ENCODE measurements at regions not wholly inside any gene's neighbourhood (a gene's known extent, or its start where the extent isn't known, plus 50 kb on each side); places are given as distances from the start of the nearest gene placed in this dataset.
"Not testable (repeated sequence)": the region's sequence is repeated elsewhere in the genome, so short reads cannot be mapped to it uniquely, and the experiment has no call there.

DNA sequence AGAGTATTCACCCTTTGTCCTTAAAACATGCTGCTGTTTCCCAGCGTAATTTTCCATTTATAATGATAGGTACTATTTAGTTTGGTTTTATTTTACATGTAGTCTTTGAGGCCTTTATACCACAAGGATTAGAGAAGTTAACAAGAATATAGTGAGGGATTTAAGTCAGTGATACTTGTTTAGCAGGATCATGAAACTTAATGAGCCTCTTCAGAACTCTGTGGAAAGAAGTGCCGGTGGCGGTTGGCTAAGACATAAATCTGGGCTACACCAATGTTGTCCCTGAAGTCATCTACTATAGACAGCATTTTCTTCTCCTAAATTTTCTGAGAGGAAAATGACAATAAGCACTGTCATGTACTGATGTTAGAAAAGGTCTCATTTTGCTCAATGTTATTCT, 1226.0 kb upstream of the SEL1L start:
- DNase-seq, result no peak

DNA sequence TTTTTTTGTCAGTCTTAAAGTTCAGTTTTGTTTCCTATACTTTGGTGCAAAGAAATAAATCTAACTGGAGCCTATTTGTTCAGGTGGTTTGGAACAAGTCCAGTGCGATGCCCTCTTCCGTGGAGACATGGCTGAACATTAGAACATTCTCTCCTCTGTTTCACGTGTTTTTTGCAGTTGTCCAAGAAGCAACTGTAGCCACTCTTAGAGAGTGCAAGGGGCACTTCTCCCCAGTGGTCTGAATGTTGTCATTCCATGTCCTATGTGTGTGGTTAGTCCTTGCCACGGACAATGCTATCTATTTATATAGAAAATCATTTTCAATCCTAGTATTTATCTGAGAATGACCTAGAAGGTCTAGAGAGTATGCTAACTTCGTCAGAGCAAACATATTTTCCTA, 1232.5 kb upstream of the SEL1L start:
- DNase-seq, result no peak

DNA sequence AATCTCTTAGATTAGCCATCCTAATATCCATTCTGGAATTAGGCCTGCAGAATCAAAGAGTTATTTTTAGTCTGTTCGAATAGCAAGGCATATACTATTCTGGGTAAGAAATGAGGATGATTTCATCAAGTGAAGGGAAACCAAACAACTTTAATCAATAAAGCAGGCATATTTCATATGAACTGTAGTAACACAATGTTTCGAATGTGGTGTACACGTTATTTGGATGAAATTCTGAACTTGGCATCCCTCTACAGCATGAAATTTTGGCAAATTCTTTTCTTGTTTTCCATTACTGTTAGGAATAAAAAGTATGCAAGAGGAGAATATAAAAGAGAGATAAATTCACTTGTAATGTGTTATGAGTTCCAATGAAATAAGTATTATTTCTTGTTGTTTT, 1233.3 kb upstream of the SEL1L start:
- DNase-seq, result no peak

DNA sequence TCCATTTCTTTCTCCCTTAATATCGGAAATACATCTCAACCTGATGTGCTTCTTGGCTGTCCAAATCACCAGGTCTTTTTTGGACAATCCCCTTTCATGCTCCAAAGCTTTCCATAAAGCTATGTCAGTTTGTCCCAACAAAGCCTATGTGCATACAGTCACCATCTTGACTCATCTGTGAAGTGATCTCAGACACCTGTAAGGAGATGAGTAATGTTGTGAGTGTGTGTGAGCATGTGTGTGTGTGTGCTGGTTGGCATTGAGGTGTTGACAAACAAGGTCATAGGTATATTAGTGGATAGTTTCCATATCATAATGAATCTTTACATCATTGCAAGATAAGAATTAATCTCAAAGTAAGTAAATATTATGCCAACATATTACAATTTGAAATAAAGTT, 1243.3 kb upstream of the SEL1L start:
- DNase-seq, result no peak

DNA sequence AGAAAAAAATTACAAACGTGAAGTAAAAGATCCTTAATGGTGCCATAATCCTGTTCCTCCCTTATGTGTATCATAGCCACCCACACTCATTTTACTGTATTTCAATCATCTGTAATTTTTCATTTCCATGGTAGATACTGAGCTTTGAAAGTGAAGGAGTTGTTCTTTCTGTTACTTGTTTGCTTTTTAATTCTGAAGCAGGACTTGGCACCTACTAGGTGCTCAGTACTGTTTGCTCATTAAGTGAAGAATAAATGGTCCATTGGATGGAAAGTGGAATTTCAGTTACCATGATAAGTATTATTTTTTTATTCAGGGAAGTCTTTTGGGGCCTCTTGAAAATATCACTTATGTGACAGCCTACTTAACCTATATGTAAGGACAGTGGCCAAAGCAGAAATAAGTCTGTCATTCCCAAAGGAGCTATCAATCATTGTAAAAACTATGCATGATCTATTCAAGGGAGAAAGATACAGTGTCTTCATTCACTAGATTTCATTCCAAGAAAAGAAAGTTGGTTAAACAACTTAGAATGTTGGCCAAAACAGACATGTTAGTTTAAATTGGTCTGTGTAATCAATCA, 1244.4 kb upstream of the SEL1L start:
- DNase-seq, result no peak

DNA sequence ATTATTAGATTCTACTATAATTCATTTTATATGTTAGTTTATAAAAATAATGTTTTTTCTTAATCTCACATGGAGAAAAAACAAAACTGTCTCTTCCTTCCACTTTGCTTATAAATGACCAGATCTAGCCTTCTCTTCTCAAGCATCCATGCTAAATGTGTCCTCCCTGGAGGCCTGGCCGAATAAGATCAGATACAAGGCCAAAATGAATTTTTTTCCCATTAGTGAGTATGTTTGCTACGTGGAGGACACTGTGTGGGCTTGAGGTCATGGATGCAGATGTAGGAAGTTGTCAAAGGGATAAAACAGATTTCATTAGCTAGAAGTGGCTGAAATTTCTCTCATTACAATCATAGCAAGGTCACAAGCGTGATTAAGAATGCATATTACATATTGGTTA, 1244.9 kb upstream of the SEL1L start:
- DNase-seq, result no peak

DNA sequence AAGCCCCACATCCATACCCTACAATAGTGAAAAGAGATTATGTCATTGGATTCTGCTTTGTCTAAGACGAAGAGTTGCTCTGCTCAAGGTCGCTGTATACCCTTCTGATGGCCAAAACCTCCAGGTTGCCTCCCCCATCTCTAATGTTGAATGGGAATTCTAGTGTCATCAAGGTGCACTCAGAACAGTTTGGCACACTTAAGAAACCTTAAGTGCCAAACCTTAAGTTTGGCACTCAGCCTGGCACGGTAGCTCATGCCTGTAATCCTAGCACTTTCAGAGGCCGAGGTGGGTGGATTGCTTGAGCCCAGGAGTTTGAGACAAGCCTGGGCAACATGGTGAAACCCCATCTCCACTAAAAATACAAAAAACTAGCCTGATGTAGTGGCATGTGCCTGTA, 1245.6 kb upstream of the SEL1L start:
- no peak for DNase-seq

DNA sequence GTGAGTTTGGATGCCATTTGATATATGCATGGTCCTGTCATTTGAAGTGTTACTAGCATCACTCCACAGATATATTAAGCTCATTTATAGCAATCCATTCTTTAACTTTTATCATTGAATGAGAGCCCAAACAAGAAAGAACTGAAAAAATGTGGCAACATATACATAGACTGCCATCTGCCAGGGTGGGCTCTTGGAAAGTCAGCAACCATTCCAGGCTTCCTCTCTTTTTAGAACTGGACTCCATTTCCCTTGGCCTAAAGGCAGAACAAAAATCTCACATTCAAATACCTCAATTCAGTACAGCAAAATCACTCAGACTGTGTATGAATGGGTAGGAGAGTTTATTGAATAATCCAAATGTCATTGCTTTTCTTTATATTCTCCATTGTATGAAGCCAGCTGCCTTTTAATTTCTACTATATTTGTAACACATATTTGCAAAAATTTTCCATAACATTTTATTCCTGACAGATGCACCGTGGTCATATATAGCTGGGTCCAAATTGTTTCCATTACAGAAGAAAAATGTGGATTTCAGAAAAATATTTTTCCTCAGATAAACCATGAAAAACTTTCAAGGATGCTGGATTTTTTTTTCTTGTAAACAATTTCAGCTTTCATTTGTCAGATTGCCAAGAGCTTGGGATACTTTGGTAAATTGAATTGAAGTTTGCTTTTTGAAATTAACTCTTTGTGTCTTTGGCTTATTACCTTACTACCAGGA, 1252.3 kb upstream of the SEL1L start:
- DNase-seq, result no peak

DNA sequence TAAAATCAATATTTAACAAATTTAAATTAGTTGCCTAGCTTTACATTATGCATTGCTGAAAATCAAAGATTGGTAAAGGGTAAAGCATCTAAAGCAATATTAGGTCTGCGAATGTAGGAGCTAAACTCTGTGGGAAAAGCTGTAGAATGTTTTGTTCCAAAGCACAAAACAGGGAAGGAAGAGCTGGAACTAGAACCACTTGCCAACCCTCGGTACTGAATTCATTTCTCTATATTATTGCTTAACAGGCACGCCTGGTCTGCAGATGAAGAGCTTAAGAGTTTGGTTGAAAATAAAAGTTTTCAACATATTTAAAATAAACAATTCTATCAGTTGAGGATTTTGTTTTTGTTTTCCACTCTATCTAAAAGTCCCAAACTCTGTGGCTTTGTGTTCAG, 1252.8 kb upstream of the SEL1L start:
- DNase-seq, result no peak

DNA sequence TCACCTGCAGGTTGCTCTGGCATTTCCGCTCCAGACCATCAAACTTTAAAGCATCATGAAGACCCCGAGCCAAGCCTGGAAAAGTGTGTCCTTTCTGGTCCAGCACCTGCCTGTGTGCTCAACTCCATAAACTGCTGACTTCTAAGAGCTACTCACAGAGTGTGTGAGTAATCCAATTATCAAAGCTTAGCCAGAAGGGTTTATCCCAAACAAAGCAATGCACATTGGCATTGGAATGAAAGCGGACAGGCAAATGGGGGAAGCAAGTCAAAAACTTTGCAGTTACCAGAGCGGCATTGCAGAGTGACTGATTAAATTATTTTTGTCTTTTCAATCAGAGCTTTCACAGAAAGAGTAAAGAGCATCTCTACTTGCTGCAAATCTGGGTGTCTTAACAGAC, 1262.4 kb upstream of the SEL1L start:
- DNase-seq, result no peak

DNA sequence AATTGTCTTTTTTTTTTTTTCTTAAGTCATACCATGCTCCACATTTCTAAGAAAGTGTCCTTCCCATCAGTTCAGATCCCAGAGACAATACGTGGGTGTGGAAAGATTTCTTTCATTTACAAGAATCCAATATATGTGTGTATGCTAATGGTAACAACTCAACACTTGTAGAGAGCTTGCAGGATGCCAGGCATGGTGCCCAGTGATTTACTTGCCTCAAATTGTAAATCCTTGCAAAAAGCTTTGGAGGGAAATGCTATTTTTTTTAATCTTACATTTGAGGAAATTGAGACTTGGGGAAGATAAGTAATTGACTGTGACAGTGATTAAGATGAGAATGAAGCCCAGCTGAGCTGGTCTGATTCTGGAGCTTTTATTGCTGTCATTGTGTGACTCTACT, 1264.6 kb upstream of the SEL1L start:
- DNase-seq, result no peak

DNA sequence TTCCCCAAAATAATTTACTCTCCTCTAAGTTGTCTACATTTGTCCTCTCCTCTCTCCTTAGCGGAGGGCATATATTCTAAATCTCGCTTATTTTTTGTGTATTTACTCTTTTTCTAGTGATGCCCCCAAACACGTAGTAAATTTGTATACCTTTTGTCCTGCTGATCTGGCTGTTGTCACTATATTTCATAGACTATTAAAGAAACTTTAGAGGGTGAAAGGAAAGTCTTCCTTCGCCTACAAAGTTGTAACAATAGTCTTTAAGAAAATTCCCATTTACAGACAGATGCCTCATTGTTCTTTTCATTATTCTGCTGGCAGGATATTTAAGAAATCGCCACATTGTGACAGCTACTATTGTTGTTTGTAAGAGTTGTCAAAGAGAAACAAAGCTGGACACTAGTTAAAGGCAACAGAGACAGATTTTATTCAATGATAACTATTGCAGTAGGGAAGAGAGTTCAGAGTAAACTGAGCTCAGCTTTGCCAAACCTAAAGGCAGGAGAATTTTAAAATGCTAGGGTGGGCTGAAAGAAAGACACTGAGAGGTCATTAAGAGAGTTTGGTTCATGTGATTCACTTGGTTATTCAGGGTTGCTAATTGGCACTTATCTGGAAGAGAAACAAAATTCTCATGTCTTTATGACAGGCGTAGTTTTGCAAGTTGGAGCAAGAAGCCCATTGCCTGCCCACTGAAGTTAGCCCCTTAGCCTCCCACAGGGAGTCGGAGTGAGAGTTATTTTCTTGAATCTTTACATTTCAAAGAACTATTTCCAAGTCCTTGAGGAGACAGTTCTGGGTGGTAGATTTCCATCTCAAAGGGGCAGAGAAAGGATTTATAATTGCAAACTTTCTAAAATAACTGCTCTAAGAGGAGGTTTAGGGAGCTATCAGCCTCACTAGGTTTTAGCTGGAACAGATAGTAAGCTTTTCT, 1272.5 kb upstream of the SEL1L start:
- DNase-seq, result no peak

DNA sequence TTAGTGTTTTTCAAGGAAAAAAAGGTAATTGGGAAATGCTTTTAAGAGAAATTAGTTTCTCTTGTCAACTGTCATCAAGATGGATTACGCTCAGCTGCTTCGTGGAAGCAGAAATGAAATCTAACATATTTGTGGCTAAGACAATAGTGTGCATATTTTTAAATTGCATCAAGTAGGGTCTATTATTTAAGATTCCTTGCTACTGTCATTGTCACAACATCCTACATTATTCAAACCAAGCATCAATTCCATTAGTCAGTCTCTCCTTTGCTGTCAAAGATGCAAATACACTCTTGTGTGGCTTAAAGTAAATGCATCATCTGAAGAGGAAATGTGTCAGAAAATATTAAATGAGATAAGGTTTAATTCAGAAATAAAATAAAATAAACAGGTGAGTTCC, 1277.6 kb upstream of the SEL1L start:
- no peak for DNase-seq

DNA sequence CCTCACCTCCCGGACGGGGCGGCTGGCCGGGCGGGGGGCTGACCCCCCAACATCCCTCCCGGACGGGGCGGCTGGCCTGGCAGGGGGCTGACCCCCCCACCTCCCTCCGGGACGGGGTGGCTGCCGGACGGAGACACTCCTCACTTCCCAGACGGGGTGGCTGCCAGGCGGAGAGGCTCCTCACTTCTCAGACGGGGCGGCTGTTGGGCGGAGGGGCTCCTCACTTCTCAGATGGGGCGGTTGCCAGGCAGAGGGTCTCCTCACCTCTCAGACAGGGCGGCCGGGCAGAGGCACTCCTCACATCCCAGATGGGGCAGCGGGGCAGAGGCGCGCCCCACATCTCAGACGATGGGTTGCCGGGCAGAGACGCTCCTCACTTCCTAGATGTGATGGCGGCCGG, 1280.7 kb upstream of the SEL1L start:
- not testable (repeated sequence) for DNase-seq

DNA sequence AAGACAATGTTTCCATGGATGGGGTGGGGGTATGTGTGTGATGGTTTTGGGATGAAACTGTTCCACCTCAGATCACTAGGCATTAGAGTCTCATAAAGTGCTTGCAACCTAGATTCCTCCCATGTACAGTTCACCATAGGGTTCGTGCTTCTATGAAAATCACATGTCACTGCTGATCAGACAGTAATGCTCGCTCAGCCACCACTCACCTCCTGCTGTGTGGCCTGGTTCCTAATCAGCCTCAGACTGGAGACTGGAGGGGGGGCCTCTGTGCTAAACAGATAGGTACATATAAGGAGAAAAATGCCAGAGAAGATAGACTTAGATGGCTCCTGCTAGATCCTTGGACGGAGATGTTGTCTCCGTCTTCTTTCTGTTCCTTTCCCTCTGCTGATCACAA, 1296.9 kb upstream of the SEL1L start:
- DNase-seq, result no peak

DNA sequence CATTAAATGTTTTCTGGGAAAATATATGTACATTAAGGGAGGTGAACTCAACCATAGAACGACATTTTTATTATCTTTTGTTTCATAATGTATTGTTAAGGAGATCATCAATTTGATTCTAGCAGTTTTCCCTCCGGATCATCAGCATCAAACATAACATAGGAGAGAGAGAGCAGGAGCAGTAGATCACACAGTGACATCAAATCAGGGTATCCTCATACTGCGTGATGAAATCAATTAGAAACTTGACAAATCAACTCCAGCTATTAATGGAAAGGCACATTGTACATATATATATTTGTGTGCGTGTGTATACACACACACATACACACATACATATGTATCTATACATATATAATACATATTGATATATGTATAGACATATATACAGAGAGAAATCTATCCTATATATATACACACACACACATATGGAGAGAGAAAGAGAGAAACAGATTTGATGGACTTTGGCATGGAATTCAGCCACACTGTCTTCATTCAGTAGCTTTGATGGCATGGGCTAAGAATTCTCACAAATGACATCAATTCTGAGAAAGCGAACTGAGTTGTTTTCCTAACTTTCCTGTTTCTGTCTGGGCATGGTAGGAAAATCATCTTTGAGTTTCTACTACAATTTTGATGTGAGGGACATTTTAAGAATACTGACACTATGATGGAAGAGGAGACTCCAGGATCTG, 1302.8 kb upstream of the SEL1L start:
- DNase-seq, result no peak

DNA sequence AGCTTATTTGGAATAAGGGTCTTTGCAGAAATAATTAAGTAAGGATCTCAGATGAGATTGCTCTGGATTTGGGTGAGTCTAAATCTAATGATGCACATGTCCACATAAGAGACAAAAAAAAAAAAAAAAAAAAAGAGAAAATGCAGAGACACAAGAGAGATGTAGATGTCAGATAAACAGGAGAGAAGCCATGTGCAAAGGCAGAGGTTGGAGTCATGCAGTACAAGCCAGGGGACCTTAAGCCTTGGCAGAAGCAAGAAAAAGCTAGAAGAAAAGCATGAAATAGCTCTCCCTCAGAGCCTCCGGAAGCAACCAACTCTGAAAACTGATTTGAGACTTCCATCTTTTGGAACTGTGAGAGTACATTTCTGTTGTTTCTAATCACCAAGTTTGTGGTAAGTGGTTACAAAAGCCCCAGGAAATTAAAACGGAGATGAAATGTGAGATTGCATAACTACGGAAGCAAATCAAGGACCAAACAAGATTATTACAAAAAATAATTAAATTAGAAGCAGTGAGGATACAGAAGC, 1304.0 kb upstream of the SEL1L start:
- no peak for DNase-seq

DNA sequence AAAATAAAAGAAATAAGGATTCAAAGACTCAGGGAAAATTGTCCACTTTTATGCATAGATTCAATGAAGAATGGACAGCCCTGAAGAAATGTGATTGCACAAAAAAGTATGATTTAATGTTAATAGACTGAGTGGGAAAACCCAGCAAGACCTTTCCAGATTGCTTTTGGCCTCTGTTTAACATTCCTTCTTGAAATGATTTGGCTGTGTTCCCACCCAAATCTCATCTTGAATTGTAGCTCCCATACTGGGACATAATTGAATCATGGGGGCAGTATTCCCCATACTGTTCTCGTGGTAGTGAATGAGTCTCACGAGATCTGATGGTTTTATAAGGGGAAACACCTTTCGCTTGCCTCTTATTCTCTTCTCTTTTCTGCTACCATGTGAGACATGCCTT, 1316.9 kb upstream of the SEL1L start:
- no peak for DNase-seq

DNA sequence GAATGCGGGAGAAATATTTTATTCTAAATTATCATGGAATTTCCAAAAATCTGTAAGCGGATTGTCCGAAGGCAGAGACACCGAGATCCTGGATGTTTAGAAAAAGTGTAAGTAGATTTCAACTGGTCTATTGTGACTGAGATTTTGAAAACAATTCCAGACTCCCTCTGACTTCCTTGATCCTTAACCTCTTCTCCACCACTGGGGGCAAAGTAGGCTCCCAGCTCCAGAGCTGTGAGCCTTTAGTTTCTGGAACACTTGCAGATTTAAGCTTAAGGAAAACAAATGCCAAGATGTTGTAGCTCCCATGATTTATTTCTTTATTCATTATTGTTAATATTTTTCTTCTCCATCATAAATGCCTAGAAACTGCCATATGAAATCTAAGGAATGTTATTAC, 1320.5 kb upstream of the SEL1L start:
- no peak for DNase-seq

DNA sequence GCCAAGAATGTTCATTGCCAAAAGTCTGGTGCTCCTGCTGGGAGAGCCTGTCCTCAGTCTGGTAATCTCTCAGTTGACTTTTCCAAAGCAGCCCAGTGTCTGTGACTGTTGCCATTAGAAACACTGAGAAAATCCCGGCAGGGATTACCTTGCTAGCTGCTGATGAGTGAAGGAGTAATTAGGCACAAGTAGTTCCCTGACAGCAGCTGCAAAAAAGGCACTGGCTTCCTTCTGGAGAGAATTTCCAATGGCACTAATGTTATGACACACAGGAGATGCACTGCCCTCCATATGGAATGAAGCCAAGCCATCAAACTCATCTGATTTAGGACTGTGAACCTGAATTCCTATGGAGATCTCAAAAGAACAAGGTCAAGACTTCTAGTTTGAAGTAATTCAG, 1321.2 kb upstream of the SEL1L start:
- DNase-seq, result no peak

DNA sequence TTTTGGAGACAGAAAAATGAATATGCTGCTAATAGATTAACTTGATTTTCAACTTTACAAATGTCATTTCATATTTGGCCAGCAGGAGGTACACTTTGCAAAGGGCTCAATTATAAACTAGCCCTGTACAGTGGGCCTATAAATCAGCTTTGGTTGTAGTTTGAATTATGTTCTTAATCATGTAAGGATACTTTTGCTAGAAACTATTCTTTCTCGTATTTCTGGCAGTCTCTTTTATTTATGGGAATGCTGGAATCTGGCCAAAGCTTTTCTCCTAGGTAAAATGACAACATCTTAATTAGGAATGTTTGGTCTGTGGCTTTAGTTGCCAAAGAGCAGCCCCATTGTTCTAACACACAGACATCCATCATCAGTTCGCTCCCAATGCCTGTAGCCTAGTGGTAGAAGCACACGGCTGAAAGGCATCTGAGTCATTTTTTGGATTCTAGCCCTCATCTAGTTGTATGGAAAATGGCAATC, 1322.3 kb upstream of the SEL1L start:
- DNase-seq, result no peak

DNA sequence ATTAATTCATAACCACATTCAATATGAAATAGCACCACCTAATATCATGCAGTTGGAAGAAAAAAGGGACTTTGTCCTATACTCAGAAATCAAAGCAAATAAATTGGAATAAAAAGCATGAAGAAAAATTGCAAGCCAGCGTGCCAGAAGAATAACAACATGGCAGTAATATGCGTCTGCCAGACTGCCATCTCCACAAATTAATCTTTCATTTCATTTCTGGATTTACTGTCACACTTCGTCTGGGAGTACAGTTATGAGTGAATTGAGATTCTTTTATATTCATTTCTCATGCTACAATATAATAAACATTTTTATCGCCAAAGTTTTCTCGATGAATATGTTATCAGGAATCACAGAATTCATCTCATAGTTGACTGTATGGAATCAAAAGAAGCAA, 1327.7 kb upstream of the SEL1L start:
- no peak for DNase-seq

DNA sequence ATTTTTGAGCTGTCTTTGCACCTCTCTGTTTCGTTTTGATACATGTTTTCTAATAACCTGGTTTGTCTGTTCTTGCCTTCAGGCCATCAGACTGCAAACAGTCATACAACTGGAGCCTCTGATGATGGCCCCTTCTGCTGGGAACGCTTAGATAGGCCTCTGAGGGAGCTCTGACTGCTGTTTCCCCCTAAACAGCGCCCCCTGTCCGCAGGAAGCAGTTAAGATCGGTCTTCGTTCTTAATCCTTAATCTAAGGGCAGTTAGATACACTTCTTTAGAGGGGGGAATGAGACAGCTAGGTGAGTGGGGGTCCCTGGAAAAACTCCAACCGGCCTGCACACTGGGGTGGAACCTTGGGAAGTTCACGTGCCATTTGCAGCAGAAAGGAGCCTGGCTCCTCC, 1338.8 kb upstream of the SEL1L start:
- DNase-seq, result no peak
